ENCODE measurements at regions not wholly inside any gene's neighbourhood (a gene's known extent, or its start where the extent isn't known, plus 50 kb on each side); places are given as distances from the start of the nearest gene placed in this dataset.

DNA sequence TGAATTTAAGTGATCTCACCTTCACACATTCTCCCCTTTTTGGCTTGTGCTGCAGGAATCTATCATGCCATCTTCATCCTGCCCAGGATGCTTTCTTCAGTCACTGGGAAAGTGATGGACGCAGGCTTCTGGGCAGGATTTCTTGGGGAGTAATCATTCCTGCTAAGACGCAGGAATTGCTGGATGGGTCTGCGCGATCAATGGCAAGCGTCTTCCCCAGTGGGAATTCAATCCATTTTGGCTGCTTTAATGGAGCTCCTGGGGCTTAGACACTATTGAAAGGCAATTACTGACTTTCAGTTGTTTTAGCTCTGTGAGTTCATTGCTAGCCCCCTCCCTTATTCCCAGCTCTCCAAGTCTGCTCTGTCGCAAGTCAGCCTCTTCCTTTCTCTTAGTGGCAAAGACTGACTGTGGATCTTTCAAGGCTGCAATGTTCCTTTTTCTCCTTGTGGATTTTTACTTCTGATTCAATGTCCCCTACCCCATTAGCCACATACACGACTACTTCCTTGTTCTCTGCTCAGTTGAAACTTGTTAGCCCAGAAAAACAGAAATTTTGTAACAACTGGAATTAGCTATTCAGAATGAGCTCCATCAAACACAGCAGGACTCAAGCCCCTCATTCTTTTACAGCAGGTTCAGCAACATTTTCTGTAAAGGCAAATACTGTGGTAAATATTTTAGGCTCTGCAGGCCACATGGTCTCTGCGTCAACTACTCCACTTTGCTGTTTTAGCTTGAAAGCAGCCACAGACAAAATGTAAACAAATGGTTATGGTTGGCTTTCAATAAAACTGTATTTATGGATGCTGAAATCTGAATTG lies 154.9 kb downstream of the ASB9 start:
- no peak overlapping the region for H3K27ac ChIP-seq (ENCODE audit: low read depth, low read length)
- H3K9me3 ChIP-seq (ENCODE audit: control insufficient read depth, insufficient read depth, low read length): no peaks in the 10 kb centered on the region
- TF ChIP-seq EZH2phosphoT487 (IDR thresholded peaks at IDR 0.05; ENCODE audit: borderline replicate concordance, low read length): no peak
- TF ChIP-seq, protein P1, sequence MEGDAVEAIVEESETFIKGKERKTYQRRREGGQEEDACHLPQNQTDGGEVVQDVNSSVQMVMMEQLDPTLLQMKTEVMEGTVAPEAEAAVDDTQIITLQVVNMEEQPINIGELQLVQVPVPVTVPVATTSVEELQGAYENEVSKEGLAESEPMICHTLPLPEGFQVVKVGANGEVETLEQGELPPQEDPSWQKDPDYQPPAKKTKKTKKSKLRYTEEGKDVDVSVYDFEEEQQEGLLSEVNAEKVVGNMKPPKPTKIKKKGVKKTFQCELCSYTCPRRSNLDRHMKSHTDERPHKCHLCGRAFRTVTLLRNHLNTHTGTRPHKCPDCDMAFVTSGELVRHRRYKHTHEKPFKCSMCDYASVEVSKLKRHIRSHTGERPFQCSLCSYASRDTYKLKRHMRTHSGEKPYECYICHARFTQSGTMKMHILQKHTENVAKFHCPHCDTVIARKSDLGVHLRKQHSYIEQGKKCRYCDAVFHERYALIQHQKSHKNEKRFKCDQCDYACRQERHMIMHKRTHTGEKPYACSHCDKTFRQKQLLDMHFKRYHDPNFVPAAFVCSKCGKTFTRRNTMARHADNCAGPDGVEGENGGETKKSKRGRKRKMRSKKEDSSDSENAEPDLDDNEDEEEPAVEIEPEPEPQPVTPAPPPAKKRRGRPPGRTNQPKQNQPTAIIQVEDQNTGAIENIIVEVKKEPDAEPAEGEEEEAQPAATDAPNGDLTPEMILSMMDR (IDR thresholded peaks at IDR 0.05; ENCODE audit: low read depth, low read length, poor library complexity, severe bottlenecking): no peak
- no peaks in the 10 kb centered on the region for H3K27me3 ChIP-seq (ENCODE audit: control insufficient read depth, low read length)
- no peaks in the 10 kb centered on the region for H4K20me1 ChIP-seq (ENCODE audit: control insufficient read depth, insufficient read depth, low read depth, low read length)
- H3K4me2 ChIP-seq (ENCODE audit: low read length): no peak overlapping the region
- H3F3A ChIP-seq (ENCODE audit: control insufficient read depth, insufficient read depth): no peaks in the 10 kb centered on the region
- H3K79me2 ChIP-seq (ENCODE audit: control insufficient read depth, low read length): no peaks in the 10 kb centered on the region
- no peaks in the 10 kb centered on the region for H3K9me2 ChIP-seq (replicated peaks; ENCODE audit: control insufficient read depth, low read length)
- H3K4me3 ChIP-seq (ENCODE audit: low read length): no peak overlapping the region
- H3K4me1 ChIP-seq (ENCODE audit: control insufficient read depth, low read length): no peaks in the 10 kb centered on the region
- no peaks in the 10 kb centered on the region for H3K36me3 ChIP-seq (ENCODE audit: control insufficient read depth, low read length)

DNA sequence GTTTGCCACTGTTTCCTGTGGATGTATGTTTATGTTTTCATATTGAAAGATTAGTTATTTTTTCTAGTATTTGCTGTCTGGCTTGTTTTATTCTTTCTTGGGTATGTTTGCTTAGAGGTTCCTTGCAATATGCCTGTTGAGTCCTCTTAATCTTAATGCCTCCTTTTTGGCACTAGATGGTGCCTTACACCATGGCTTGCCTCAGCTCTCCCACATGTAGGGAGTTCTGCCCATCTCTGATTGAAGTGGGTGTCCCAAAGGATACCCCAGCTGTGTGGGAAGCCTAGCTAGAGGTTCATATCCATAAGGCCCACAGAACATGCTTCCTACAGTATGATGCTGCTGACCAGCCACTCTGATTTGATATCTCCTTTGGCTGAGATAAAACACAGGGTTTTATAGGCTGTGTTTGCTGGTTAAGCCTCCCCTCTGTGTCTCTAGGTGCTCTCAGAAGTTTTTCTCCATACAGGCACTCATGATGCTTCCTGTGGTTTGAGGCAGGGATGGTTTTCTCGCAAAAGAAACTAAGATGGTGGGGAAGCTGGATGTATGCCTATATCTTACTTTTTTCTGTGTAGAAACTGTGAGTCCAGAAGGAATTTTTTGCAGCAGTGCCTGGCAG lies 162.4 kb downstream of the ASB9 start:
- no peaks in the 10 kb centered on the region for H3K9me2 ChIP-seq (replicated peaks; ENCODE audit: control insufficient read depth, low read length)
- no peaks in the 10 kb centered on the region for H3K9me3 ChIP-seq (ENCODE audit: control insufficient read depth, insufficient read depth, low read length)
- H3K4me2 ChIP-seq (ENCODE audit: low read length): no peak overlapping the region
- H3K4me3 ChIP-seq (ENCODE audit: low read length): no peak overlapping the region
- no peaks in the 10 kb centered on the region for H3K27me3 ChIP-seq (ENCODE audit: control insufficient read depth, low read length)
- no peaks in the 10 kb centered on the region for H4K20me1 ChIP-seq (ENCODE audit: control insufficient read depth, insufficient read depth, low read depth, low read length)
- no peaks in the 10 kb centered on the region for H3K79me2 ChIP-seq (ENCODE audit: control insufficient read depth, low read length)
- TF ChIP-seq, protein P1 (IDR thresholded peaks at IDR 0.05; ENCODE audit: low read depth, low read length, poor library complexity, severe bottlenecking): no peak
- no peak for TF ChIP-seq EZH2phosphoT487 (IDR thresholded peaks at IDR 0.05; ENCODE audit: borderline replicate concordance, low read length)
- H3K4me1 ChIP-seq (ENCODE audit: control insufficient read depth, low read length): no peaks in the 10 kb centered on the region
- no peaks in the 10 kb centered on the region for H3F3A ChIP-seq (ENCODE audit: control insufficient read depth, insufficient read depth)
- no peaks in the 10 kb centered on the region for H3K36me3 ChIP-seq (ENCODE audit: control insufficient read depth, low read length)
- H3K27ac ChIP-seq (ENCODE audit: low read depth, low read length): no peak overlapping the region

DNA sequence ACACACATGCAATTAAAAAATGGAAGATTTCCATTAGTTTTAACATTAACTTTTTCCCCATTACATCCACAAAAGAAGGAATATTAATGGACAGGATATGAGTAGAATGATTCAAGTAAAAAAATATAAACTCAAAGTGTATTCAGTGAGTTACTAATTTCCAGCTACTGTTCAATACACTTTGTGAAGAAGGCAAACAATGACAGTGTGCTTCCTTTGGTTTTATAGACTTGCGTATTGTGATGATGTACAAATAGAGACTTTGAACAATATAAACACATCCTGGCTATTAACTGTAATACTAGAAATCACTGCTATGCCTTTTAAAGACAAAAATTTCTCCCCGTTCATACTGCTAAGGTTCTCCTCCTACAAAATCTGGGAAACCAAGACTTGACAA lies 171.4 kb downstream of the ASB9 start:
- Histone ChIP-seq H3K4me2 (ENCODE audit: low read length) (no peak overlapping the region), H3K36me3 (ENCODE audit: control insufficient read depth, low read length) (no peaks in the 10 kb centered on the region), H3K27me3 (ENCODE audit: control insufficient read depth, low read length) (no peaks in the 10 kb centered on the region), H3K4me3 (ENCODE audit: low read length) (no peak overlapping the region), H3K79me2 (ENCODE audit: control insufficient read depth, low read length) (no peaks in the 10 kb centered on the region), H3F3A (ENCODE audit: control insufficient read depth, insufficient read depth) (no peaks in the 10 kb centered on the region), H3K27ac (ENCODE audit: low read depth, low read length) (no peak overlapping the region), H3K4me1 (ENCODE audit: control insufficient read depth, low read length) (no peaks in the 10 kb centered on the region), H3K9me3 (ENCODE audit: control insufficient read depth, insufficient read depth, low read length) (no peaks in the 10 kb centered on the region), H3K9me2 (replicated peaks; ENCODE audit: control insufficient read depth, low read length) (no peaks in the 10 kb centered on the region), H4K20me1 (ENCODE audit: control insufficient read depth, insufficient read depth, low read depth, low read length) (no peaks in the 10 kb centered on the region)
- TF ChIP-seq EZH2phosphoT487 (IDR thresholded peaks at IDR 0.05; ENCODE audit: borderline replicate concordance, low read length): no peak
- TF ChIP-seq, protein P1 (IDR thresholded peaks at IDR 0.05; ENCODE audit: low read depth, low read length, poor library complexity, severe bottlenecking): no peak
